ENCODE measurements at regions not wholly inside any gene's neighbourhood (a gene's known extent, or its start where the extent isn't known, plus 50 kb on each side); places are given as distances from the start of the nearest gene placed in this dataset.

DNA sequence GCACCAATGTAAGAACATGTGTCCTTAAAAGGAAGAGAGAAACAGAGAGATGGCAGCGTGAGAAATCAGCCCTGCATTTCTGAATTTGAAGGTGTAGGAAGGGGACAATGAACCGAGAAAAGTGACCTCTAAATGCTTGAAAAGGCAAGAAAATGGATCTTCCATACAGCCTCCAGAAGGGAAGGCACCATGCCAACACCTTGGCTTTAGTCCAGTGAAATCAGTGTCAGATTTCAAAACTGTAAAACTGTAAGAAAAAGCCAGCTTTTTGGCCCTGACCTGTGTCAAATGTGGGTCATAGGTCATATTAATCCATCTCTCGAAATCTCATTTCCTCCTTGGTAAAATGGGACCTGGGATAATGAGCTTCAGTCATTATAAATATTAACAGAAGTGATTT, 762.3 kb downstream of the DCDC2C start:
- Histone ChIP-seq H3K27ac (no peak overlapping the region), H3K4me3 (ENCODE audit: low read depth, low read length) (no peak overlapping the region), H3K36me3 (replicated peaks) (no peaks in the 10 kb centered on the region), H3K27me3 (replicated peaks) (no peaks in the 10 kb centered on the region)
- TF ChIP-seq, protein P1, sequence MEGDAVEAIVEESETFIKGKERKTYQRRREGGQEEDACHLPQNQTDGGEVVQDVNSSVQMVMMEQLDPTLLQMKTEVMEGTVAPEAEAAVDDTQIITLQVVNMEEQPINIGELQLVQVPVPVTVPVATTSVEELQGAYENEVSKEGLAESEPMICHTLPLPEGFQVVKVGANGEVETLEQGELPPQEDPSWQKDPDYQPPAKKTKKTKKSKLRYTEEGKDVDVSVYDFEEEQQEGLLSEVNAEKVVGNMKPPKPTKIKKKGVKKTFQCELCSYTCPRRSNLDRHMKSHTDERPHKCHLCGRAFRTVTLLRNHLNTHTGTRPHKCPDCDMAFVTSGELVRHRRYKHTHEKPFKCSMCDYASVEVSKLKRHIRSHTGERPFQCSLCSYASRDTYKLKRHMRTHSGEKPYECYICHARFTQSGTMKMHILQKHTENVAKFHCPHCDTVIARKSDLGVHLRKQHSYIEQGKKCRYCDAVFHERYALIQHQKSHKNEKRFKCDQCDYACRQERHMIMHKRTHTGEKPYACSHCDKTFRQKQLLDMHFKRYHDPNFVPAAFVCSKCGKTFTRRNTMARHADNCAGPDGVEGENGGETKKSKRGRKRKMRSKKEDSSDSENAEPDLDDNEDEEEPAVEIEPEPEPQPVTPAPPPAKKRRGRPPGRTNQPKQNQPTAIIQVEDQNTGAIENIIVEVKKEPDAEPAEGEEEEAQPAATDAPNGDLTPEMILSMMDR (IDR thresholded peaks at IDR 0.05; ENCODE audit: low read depth, low read length, missing control alignments) = no peak
- in situ Hi-C loops (cut with HindIII; ENCODE audit: low pct_ligation_motif_present, low sequenced_read_pairs) = no loop called here
- no peak for DNase-seq

DNA sequence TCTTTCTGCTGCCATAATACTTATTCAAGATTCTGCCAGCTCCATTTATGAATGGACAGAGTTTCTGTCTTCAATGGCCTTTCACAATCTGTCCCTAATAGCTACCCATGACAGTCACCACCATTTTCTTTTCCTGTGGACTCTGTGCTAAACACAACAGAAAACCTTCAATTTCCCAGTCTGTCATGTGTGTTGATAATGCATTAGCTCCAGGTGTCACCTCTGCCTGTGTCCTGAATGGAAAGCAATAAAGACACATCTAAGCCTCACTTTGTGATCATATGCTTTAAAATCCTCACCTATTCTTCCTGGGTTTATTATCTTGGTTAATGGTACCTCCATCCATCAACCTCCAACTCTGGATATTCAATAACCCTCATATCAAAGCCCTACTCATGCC, 772.2 kb downstream of the DCDC2C start:
- TF ChIP-seq, protein P1 (IDR thresholded peaks at IDR 0.05; ENCODE audit: low read depth, low read length, missing control alignments) = no peak
- Histone ChIP-seq H3K36me3 (replicated peaks) (no peaks in the 10 kb centered on the region), H3K27ac (no peak overlapping the region), H3K27me3 (replicated peaks) (no peaks in the 10 kb centered on the region), H3K4me3 (ENCODE audit: low read depth, low read length) (no peak overlapping the region)
- DNase-seq = no peak
- in situ Hi-C loops (cut with HindIII; ENCODE audit: low pct_ligation_motif_present, low sequenced_read_pairs) = no loop called here

- TF ChIP-seq, protein P1 (IDR thresholded peaks at IDR 0.05; ENCODE audit: low read depth, low read length, missing control alignments) = no peak
- no peak for DNase-seq
- H3K4me3 ChIP-seq (ENCODE audit: low read depth, low read length) = no peak overlapping the region
- H3K27me3 ChIP-seq (replicated peaks) = no peaks in the 10 kb centered on the region
- H3K36me3 ChIP-seq (replicated peaks) = no peaks in the 10 kb centered on the region
- in situ Hi-C loops (cut with HindIII; ENCODE audit: low pct_ligation_motif_present, low sequenced_read_pairs) = no loop called here
- H3K27ac ChIP-seq = no peak overlapping the region
Measured at GRCh38 chr2:4483050-4483449, 779.7 kb downstream of the DCDC2C start.

DNA sequence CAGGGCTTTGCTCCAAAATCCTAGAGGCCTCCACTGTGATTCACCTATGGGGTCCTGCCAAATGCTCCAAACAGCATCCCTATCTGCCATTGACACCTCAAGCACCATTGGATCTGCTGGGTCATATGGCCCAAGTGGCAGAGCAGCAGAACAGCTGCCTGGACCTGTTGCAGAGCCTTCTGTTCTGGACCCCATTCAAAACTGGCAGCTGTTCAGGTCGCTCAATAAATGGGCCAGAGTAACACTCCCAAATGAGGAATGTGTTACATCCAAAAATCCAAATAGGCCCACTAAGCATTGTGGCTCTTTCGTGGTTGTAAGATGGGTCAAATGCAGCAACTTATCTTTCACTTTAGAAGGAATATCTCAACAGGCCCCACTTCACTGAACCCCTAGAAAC, 783.6 kb downstream of the DCDC2C start:
- in situ Hi-C loops (cut with HindIII; ENCODE audit: low pct_ligation_motif_present, low sequenced_read_pairs) = no loop called here
- H3K36me3 ChIP-seq (replicated peaks) = no peaks in the 10 kb centered on the region
- H3K27ac ChIP-seq = no peak overlapping the region
- no peaks in the 10 kb centered on the region for H3K27me3 ChIP-seq (replicated peaks)
- no peak for DNase-seq
- TF ChIP-seq, protein P1 (IDR thresholded peaks at IDR 0.05; ENCODE audit: low read depth, low read length, missing control alignments) = no peak
- H3K4me3 ChIP-seq (ENCODE audit: low read depth, low read length) = no peak overlapping the region

GRCh38 chr2:4499316-4500030, 796.1 kb downstream of the DCDC2C start:
- TF ChIP-seq, protein P1 (IDR thresholded peaks at IDR 0.05; ENCODE audit: low read depth, low read length, missing control alignments) = no peak
- no peak overlapping the region for H3K4me3 ChIP-seq (ENCODE audit: low read depth, low read length)
- in situ Hi-C loops (cut with HindIII; ENCODE audit: low pct_ligation_motif_present, low sequenced_read_pairs) = no loop called here
- H3K27ac ChIP-seq = no peak overlapping the region
- H3K36me3 ChIP-seq (replicated peaks) = no peaks in the 10 kb centered on the region
- H3K27me3 ChIP-seq (replicated peaks) = no peaks in the 10 kb centered on the region
- no peak for DNase-seq

GRCh38 chr2:4501525-4501924, 798.1 kb downstream of the DCDC2C start:
- DNase-seq = no peak
- no peaks in the 10 kb centered on the region for H3K27me3 ChIP-seq (replicated peaks)
- in situ Hi-C loops (cut with HindIII; ENCODE audit: low pct_ligation_motif_present, low sequenced_read_pairs) = no loop called here
- TF ChIP-seq, protein P1 (IDR thresholded peaks at IDR 0.05; ENCODE audit: low read depth, low read length, missing control alignments) = no peak
- H3K27ac ChIP-seq = no peak overlapping the region
- no peak overlapping the region for H3K4me3 ChIP-seq (ENCODE audit: low read depth, low read length)
- no peaks in the 10 kb centered on the region for H3K36me3 ChIP-seq (replicated peaks)
